ENCODE measurements at regions not wholly inside any gene's neighbourhood (a gene's known extent, or its start where the extent isn't known, plus 50 kb on each side); places are given as distances from the start of the nearest gene placed in this dataset.
"Not testable (repeated sequence)": the region's sequence is repeated elsewhere in the genome, so short reads cannot be mapped to it uniquely, and the experiment has no call there.

- no peak for DNase-seq
Observed at GRCh38 chr1:182003953-182004586, 57.4 kb downstream of the ZNF648 start.

- DNase-seq: peak in 2 of 58 donors; percentile 3 to 11
Observed at GRCh38 chr1:182003025-182003725, 58.3 kb downstream of the ZNF648 start.

- no peak for DNase-seq
Observed at GRCh38 chr1:182002570-182002969, 58.9 kb downstream of the ZNF648 start.

- no peak for DNase-seq
Observed at GRCh38 chr1:181998858-181999257, 62.7 kb downstream of the ZNF648 start.

GRCh38 chr1:181992072-181992471 lies 69.4 kb downstream of the ZNF648 start:
- no peak for DNase-seq

DNA sequence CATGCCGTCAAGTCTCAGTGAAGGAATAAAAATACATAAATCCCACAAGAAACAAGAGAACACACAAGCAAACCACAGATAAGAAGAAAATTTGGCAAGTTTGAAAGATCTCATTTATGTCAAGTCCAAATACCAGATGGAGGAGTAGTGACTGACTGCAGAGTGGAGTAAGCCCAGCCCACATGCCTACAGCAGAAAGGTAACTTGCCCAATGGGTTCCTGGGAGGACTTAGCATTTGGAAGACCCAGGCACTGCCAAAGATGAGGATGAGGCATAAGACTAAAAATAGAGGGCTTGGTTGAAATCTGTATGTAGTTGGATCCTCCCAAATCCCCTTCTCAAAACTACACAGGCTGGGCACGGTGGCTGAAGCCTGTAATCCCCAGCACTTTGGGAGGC lies 70.8 kb downstream of the ZNF648 start:
- peak in 5 of 58 donors; percentile 9 to 51 (median 11) for DNase-seq

- peak in 10 of 58 donors; percentile 9 to 48 (median 30) for DNase-seq
Observed at GRCh38 chr1:181989261-181989920, 72.1 kb downstream of the ZNF648 start.

- DNase-seq: no peak
Observed at GRCh38 chr1:181987996-181988395, 73.5 kb downstream of the ZNF648 start.

DNA sequence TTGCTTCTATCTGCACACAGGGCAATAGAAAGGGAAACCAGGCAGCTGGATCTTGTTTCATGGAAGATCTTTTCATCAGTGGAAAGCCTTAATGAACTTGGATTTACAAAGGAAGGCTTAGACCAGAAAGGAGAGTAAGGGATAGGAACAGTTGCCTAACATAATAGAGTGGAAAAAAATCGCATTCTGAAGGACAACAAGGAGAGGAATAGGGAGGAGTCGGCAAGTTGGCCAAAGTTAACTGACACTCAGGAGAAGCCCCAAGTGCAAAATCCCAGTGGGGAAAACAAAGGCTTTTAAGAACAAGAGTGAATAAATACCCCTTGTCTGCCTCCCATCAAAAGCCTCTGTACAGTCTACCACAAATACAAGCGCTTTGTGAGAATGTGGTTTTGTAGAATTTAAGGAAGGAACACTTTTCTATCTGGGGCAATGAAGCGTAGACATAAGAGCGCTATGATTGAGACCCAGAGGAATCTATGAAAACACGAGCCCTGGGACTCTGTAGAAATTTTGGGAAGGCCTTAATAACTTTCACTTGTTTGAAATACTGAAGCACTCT lies 74.1 kb downstream of the ZNF648 start:
- no peak for DNase-seq

DNA sequence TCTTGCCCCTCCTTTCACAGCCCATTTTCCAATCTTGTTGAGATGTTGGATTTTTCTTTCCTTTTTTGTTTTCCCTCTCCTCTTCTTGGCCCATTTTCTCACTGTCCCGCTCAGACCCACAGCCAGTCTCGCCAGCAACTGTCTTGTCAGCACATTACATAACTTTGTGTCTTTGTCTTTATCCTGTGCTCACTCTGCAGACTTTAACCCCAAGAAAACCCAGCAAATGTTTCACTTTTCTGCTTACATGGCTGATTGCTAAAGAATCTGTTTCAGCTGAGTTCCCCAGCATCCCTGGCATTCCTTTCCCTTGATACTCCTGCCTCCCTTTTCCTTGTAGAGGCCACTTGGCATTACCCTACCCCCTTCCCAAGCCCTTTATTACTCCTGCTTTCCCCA lies 74.6 kb downstream of the ZNF648 start:
- DNase-seq: peak in 3 of 58 donors; percentile 18 to 48 (median 42)

DNA sequence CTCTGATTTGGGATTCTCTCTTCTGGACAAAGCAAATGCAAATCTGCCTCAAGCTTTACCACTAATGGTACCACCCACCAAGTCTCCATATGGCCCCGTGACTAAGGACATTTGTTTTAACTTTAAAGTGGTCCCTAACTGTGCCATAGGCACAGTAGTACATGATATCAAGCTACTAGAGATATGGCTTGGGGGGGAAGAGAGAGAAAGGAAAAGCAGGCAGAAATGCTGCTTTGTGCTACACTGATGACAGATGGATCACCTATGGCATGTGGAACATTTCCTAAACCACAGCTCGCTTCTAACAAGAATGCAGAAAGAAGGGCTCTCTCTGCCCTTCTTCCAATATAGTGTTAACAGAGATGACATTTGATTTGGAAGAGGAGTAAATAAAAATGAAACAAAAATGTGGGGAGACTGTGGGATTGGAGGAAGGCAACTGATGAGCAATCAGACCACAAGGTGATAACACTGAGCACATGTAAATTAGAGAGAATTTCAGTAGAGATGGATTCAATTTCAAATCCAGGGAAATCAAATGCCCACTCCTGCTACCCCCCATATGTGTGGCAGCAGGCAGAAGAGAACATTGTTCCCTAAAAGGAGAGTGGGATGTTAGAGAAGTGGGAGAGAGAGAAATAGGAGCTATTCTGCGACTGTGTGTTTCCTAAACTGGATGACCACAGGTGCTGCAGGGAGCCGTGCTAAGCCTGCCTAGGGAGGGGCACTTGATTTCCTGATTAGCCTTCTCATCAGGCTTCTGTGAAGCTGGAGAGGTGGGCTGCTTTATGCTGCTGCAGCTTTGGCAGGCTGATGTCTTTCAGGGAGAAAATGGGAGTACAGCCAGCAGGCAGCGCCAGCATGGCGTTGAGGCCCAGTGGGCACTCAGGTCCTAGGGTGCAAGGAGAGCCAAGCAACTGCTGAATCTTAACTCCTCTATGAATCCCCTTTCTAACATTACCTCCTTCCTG lies 75.3 kb downstream of the ZNF648 start:
- peak in 12 of 58 donors; percentile 7 to 48 (median 24) for DNase-seq

- DNase-seq: no peak
Observed at GRCh38 chr1:181985281-181985680, 76.2 kb downstream of the ZNF648 start.

DNA sequence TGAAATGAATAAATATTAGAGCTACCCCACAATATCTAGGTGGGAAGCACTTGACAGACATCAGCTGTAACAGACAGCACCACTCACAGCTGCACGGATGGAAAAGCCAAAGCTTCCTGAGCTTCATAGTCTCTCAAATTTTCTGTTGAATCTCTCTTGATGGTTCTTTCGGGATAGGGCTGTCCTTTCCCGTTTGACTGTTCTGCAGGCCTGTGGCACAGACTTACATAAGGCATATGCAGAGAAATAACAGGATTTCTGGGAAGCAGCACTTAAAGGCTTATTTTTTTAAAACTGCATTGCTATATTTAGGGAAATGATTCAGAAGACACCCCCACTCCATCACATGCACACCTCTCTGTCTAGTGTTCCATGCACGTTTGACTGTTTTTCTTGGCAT lies 77.5 kb downstream of the ZNF648 start:
- peak in 3 of 58 donors; percentile 24 to 31 (median 27) for DNase-seq

GRCh38 chr1:181981821-181982220 lies 79.7 kb downstream of the ZNF648 start:
- DNase-seq: no peak

DNA sequence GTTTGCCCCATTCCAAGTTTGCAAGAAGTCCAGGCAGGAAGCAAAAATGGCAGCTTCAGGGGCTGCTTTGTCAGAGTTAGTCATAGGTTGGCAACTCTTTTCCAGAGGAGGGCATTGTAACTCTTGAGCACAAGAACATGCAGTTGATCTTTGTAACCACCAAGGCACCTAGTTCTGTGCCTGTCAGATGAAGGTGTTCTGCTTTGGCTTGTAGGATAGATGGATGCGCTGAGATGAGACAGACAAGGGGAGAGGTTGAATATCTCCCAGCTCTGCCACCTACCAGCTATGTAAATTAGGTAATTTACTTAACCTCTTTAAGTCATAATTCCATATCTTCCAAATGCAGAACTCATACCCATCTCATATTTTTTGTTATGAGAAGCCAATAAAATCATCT lies 89.3 kb downstream of the ZNF648 start:
- no peak for DNase-seq

DNA sequence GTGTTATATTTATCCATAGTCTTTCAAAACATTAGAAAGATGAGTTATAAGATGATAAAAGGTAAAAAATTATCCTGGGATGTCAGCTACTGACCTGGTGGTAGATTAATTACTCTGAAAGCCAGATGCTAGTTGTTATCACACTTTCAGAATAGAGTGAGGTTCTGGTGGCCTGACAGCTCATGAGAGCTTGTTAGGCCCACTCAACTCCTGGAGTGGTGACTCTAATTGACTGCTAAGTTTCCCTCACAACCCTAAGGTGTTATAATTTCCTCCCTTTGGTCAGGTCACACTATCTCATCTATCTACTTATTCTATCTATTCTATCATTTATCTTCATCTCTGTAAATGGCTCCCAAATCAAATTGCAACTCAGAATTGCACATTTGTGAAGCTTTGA lies 90.1 kb downstream of the ZNF648 start:
- no peak for DNase-seq

DNA sequence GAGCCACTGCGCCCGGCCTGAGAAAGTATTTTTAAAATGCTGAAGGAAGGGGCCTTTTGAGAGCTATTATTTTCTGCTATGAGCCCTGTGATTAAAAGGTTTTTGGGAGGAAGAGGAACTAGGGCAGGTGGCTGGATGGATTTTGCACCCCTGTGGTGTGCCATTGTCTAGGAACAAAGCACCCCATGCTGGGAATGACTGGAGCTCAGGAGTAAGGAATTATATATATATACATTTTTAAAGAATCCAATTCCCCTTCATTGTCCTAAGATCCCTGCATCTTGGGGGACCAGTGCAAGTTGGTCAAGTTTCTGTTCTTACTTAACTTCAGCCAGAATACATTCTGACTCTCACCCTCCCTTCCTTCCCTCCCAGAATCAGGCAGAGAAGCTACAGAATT lies 91.6 kb downstream of the ZNF648 start:
- DNase-seq: no peak

GRCh38 chr1:181954696-181955095 lies 106.8 kb downstream of the ZNF648 start:
- DNase-seq: not testable (repeated sequence)

GRCh38 chr1:181954178-181954577 lies 107.3 kb downstream of the ZNF648 start:
- not testable (repeated sequence) for DNase-seq

DNA sequence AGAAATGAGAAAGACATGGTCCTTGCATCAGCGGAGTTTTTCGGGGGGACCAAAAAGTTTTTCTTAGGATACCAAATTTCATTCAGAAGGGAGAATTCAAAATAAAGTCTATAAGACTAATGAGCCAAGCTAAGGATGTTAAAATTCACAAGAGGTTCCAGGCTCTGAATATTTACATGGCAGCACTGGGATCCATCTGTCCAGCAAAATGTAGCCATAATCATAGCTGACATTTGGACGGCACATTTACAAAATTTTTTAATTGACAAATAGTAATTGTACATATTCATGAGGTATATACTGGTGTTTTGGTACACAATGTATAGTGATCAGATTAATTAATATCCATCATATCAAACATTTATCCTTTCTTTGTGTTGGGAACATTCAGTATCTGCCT lies 107.9 kb downstream of the ZNF648 start:
- no peak for DNase-seq

GRCh38 chr1:181951213-181951612 lies 110.3 kb downstream of the ZNF648 start:
- no peak for DNase-seq
